T-helper 1 cell (primary cell): ENCODE measurements at regions not wholly inside any gene's neighbourhood (a gene's known extent, or its start where the extent isn't known, plus 50 kb on each side); places are given as distances from the start of the nearest gene placed in this dataset.

Experiments used
- DNase-seq, 5 donors: peaks; one replicate each; pipeline ENCODE4 v3.0.0-alpha.2; 2012 to 2020

- DNase-seq: no peak
Observed at GRCh38 chr9:86470326-86470725, 116.1 kb upstream of the TUT7 start.

GRCh38 chr9:86469476-86470250 is 115.5 kb upstream of the TUT7 start:
- no peak for DNase-seq

GRCh38 chr9:86464242-86464641 is 110.0 kb upstream of the TUT7 start:
- DNase-seq: no peak

GRCh38 chr9:86460216-86461002 is 106.2 kb upstream of the TUT7 start:
- no peak for DNase-seq

- no peak for DNase-seq
Observed at GRCh38 chr9:86459599-86460155, 105.5 kb upstream of the TUT7 start.

- no peak for DNase-seq
Observed at GRCh38 chr9:86459191-86459590, 105.0 kb upstream of the TUT7 start.

- no peak for DNase-seq
Observed at GRCh38 chr9:86458191-86458855, 104.1 kb upstream of the TUT7 start.

- DNase-seq: no peak
Observed at GRCh38 chr9:86456416-86456815, 102.2 kb upstream of the TUT7 start.

- DNase-seq: no peak
Observed at GRCh38 chr9:86454701-86455615, 100.7 kb upstream of the TUT7 start.

- no peak for DNase-seq
Observed at GRCh38 chr9:86452201-86452828, 98.1 kb upstream of the TUT7 start.

GRCh38 chr9:86449246-86449645 is 95.0 kb upstream of the TUT7 start:
- DNase-seq: no peak

GRCh38 chr9:86445671-86446070 is 91.5 kb upstream of the TUT7 start:
- DNase-seq: no peak

GRCh38 chr9:86443992-86444391 is 89.8 kb upstream of the TUT7 start:
- DNase-seq: no peak

- peak in 1 of 5 donors; percentile 13 for DNase-seq
Observed at GRCh38 chr9:86434039-86434726, 80.0 kb upstream of the TUT7 start.

GRCh38 chr9:86424251-86424891 is 70.2 kb upstream of the TUT7 start:
- no peak for DNase-seq

GRCh38 chr9:86413971-86414880 is 60.0 kb upstream of the TUT7 start:
- peak in 1 of 5 donors; percentile 3 for DNase-seq

- DNase-seq: no peak
Observed at GRCh38 chr9:86410281-86410680, 56.1 kb upstream of the TUT7 start.

GRCh38 chr9:86408121-86408520 is 53.9 kb upstream of the TUT7 start:
- no peak for DNase-seq

- DNase-seq: no peak
Observed at GRCh38 chr9:86407022-86407421, 52.8 kb upstream of the TUT7 start.
